ENCODE measurements at regions not wholly inside any gene's neighbourhood (a gene's known extent, or its start where the extent isn't known, plus 50 kb on each side); places are given as distances from the start of the nearest gene placed in this dataset.
"Not testable (repeated sequence)": the region's sequence is repeated elsewhere in the genome, so short reads cannot be mapped to it uniquely, and the experiment has no call there.

- Mint-ChIP-seq H3K27ac (no peak overlapping the region), H3K27me3 (no peaks in the 10 kb centered on the region), H3K4me1 (no peaks in the 10 kb centered on the region), H3K36me3 (no peaks in the 10 kb centered on the region), H3K4me3 (no peak overlapping the region), H3K9me3 (peaks cover 0 to 34% (median 9%) of the 10 kb centered on the region in 7 donors)
- no peak overlapping the region for H3K4me3 ChIP-seq (ENCODE audit: low read depth, low read length)
- no peaks in the 10 kb centered on the region for H3K36me3 ChIP-seq (ENCODE audit: control insufficient read depth, insufficient read depth, low read length)
- no peaks in the 10 kb centered on the region for H3K27me3 ChIP-seq (ENCODE audit: control insufficient read depth, insufficient read depth, low read length)
- peaks cover 3 to 6% of the 10 kb centered on the region in 2 experiments for H3K9me3 ChIP-seq (ENCODE audit: control insufficient read depth in 2 of 2, low read length in 2 of 2)
- DNase-seq = no peak
- H3K27ac ChIP-seq (ENCODE audit: insufficient read depth, low read length, poor library complexity, severe bottlenecking) = no peak overlapping the region
- H3K4me1 ChIP-seq (ENCODE audit: control insufficient read depth, insufficient read depth, low read length, poor library complexity, severe bottlenecking) = no peaks in the 10 kb centered on the region
- no peak for ATAC-seq (ENCODE audit: low read depth in 2 of 2)
Measured at GRCh38 chr9:24816006-24816405, 270.3 kb upstream of the IZUMO3 start.

- Mint-ChIP-seq H3K36me3 (no peaks in the 10 kb centered on the region), H3K27ac (no peak overlapping the region), H3K9me3 (peaks cover 1 to 28% (median 5%) of the 10 kb centered on the region in 7 donors), H3K4me3 (no peak overlapping the region), H3K4me1 (no peaks in the 10 kb centered on the region), H3K27me3 (no peaks in the 10 kb centered on the region)
- H3K27me3 ChIP-seq (ENCODE audit: control insufficient read depth, insufficient read depth, low read length) = no peaks in the 10 kb centered on the region
- peaks cover 0 to 9% of the 10 kb centered on the region in 2 experiments for H3K9me3 ChIP-seq (ENCODE audit: control insufficient read depth in 2 of 2, low read length in 2 of 2)
- no peaks in the 10 kb centered on the region for H3K36me3 ChIP-seq (ENCODE audit: control insufficient read depth, insufficient read depth, low read length)
- DNase-seq = no peak
- H3K4me1 ChIP-seq (ENCODE audit: control insufficient read depth, insufficient read depth, low read length, poor library complexity, severe bottlenecking) = no peaks in the 10 kb centered on the region
- H3K27ac ChIP-seq (ENCODE audit: insufficient read depth, low read length, poor library complexity, severe bottlenecking) = no peak overlapping the region
- no peak for ATAC-seq (ENCODE audit: low read depth in 2 of 2)
- H3K4me3 ChIP-seq (ENCODE audit: low read depth, low read length) = no peak overlapping the region
Measured at GRCh38 chr9:24801344-24801743, 255.6 kb upstream of the IZUMO3 start.

- Mint-ChIP-seq H3K9me3 (peaks cover 0 to 26% (median 13%) of the 10 kb centered on the region in 7 donors), H3K36me3 (no peaks in the 10 kb centered on the region), H3K27me3 (no peaks in the 10 kb centered on the region), H3K27ac (no peak overlapping the region), H3K4me1 (no peaks in the 10 kb centered on the region), H3K4me3 (no peak overlapping the region)
- no peak overlapping the region for H3K4me3 ChIP-seq (ENCODE audit: low read depth, low read length)
- H3K27me3 ChIP-seq (ENCODE audit: control insufficient read depth, insufficient read depth, low read length) = no peaks in the 10 kb centered on the region
- no peak overlapping the region for H3K27ac ChIP-seq (ENCODE audit: insufficient read depth, low read length, poor library complexity, severe bottlenecking)
- DNase-seq (no peak), ATAC-seq (ENCODE audit: low read depth in 2 of 2) (no peak)
- peaks cover 3 to 9% of the 10 kb centered on the region in 2 experiments for H3K9me3 ChIP-seq (ENCODE audit: control insufficient read depth in 2 of 2, low read length in 2 of 2)
- no peaks in the 10 kb centered on the region for H3K4me1 ChIP-seq (ENCODE audit: control insufficient read depth, insufficient read depth, low read length, poor library complexity, severe bottlenecking)
- H3K36me3 ChIP-seq (ENCODE audit: control insufficient read depth, insufficient read depth, low read length) = no peaks in the 10 kb centered on the region
Measured at GRCh38 chr9:24793787-24794186, 248.1 kb upstream of the IZUMO3 start.

- Mint-ChIP-seq H3K36me3 (no peaks in the 10 kb centered on the region), H3K27ac (no peak overlapping the region), H3K4me3 (no peak overlapping the region), H3K4me1 (no peaks in the 10 kb centered on the region), H3K9me3 (peaks cover 0 to 47% (median 12%) of the 10 kb centered on the region in 7 donors), H3K27me3 (no peaks in the 10 kb centered on the region)
- no peaks in the 10 kb centered on the region for H3K36me3 ChIP-seq (ENCODE audit: control insufficient read depth, insufficient read depth, low read length)
- H3K4me3 ChIP-seq (ENCODE audit: low read depth, low read length) = no peak overlapping the region
- no peak overlapping the region for H3K27ac ChIP-seq (ENCODE audit: insufficient read depth, low read length, poor library complexity, severe bottlenecking)
- DNase-seq (no peak), ATAC-seq (ENCODE audit: low read depth in 2 of 2) (no peak)
- H3K9me3 ChIP-seq (ENCODE audit: control insufficient read depth in 2 of 2, low read length in 2 of 2) = peaks cover 0 to 24% of the 10 kb centered on the region in 2 experiments
- no peaks in the 10 kb centered on the region for H3K4me1 ChIP-seq (ENCODE audit: control insufficient read depth, insufficient read depth, low read length, poor library complexity, severe bottlenecking)
- H3K27me3 ChIP-seq (ENCODE audit: control insufficient read depth, insufficient read depth, low read length) = no peaks in the 10 kb centered on the region
Measured at GRCh38 chr9:24776226-24776625, 230.5 kb upstream of the IZUMO3 start.

- H3K36me3 Mint-ChIP-seq; H3K4me3 ChIP-seq (ENCODE audit: low read depth, low read length); ATAC-seq (ENCODE audit: low read depth in 2 of 2); H3K4me3 Mint-ChIP-seq; H3K4me1 ChIP-seq (ENCODE audit: control insufficient read depth, insufficient read depth, low read length, poor library complexity, severe bottlenecking); H3K27ac Mint-ChIP-seq; H3K4me1 Mint-ChIP-seq; H3K27me3 ChIP-seq (ENCODE audit: control insufficient read depth, insufficient read depth, low read length); DNase-seq; H3K27ac ChIP-seq (ENCODE audit: insufficient read depth, low read length, poor library complexity, severe bottlenecking); H3K27me3 Mint-ChIP-seq; H3K36me3 ChIP-seq (ENCODE audit: control insufficient read depth, insufficient read depth, low read length): not testable (repeated sequence)
- H3K9me3 ChIP-seq (ENCODE audit: control insufficient read depth in 2 of 2, low read length in 2 of 2) = peaks cover 0 to 30% of the 10 kb centered on the region in 2 experiments
- H3K9me3 Mint-ChIP-seq = peaks cover 0 to 52% (median 11%) of the 10 kb centered on the region in 7 donors
Measured at GRCh38 chr9:24774199-24774598, 228.5 kb upstream of the IZUMO3 start.

- peaks cover 0 to 5% of the 10 kb centered on the region in 2 experiments for H3K9me3 ChIP-seq (ENCODE audit: control insufficient read depth in 2 of 2, low read length in 2 of 2)
- no peaks in the 10 kb centered on the region for H3K4me1 ChIP-seq (ENCODE audit: control insufficient read depth, insufficient read depth, low read length, poor library complexity, severe bottlenecking)
- H3K4me3 ChIP-seq (ENCODE audit: low read depth, low read length) = no peak overlapping the region
- Mint-ChIP-seq H3K27me3 (no peaks in the 10 kb centered on the region), H3K27ac (no peak overlapping the region), H3K36me3 (no peaks in the 10 kb centered on the region), H3K4me3 (no peak overlapping the region), H3K9me3 (peaks cover 2 to 53% (median 13%) of the 10 kb centered on the region in 7 donors), H3K4me1 (no peaks in the 10 kb centered on the region)
- H3K36me3 ChIP-seq (ENCODE audit: control insufficient read depth, insufficient read depth, low read length) = no peaks in the 10 kb centered on the region
- ATAC-seq (ENCODE audit: low read depth in 2 of 2) = no peak
- no peak overlapping the region for H3K27ac ChIP-seq (ENCODE audit: insufficient read depth, low read length, poor library complexity, severe bottlenecking)
- no peaks in the 10 kb centered on the region for H3K27me3 ChIP-seq (ENCODE audit: control insufficient read depth, insufficient read depth, low read length)
- no peak for DNase-seq
Measured at GRCh38 chr9:24766081-24766480, 220.4 kb upstream of the IZUMO3 start.

- H3K27ac ChIP-seq (ENCODE audit: insufficient read depth, low read length, poor library complexity, severe bottlenecking) = no peak overlapping the region
- H3K9me3 ChIP-seq (ENCODE audit: control insufficient read depth in 2 of 2, low read length in 2 of 2) = peaks cover 0 to under 1% of the 10 kb centered on the region in 2 experiments
- H3K27me3 ChIP-seq (ENCODE audit: control insufficient read depth, insufficient read depth, low read length) = no peaks in the 10 kb centered on the region
- H3K36me3 ChIP-seq (ENCODE audit: control insufficient read depth, insufficient read depth, low read length) = no peaks in the 10 kb centered on the region
- DNase-seq (no peak), ATAC-seq (ENCODE audit: low read depth in 2 of 2) (no peak)
- Mint-ChIP-seq H3K27ac (no peak overlapping the region), H3K27me3 (no peaks in the 10 kb centered on the region), H3K36me3 (no peaks in the 10 kb centered on the region), H3K4me3 (no peak overlapping the region), H3K4me1 (no peaks in the 10 kb centered on the region), H3K9me3 (peaks cover 4 to 57% (median 11%) of the 10 kb centered on the region in 7 donors)
- H3K4me1 ChIP-seq (ENCODE audit: control insufficient read depth, insufficient read depth, low read length, poor library complexity, severe bottlenecking) = no peaks in the 10 kb centered on the region
- H3K4me3 ChIP-seq (ENCODE audit: low read depth, low read length) = no peak overlapping the region
Measured at GRCh38 chr9:24765025-24765756, 219.5 kb upstream of the IZUMO3 start.

GRCh38 chr9:24738421-24738961 lies 192.8 kb upstream of the IZUMO3 start:
- H3K9me3 ChIP-seq (ENCODE audit: control insufficient read depth in 2 of 2, low read length in 2 of 2) = no peaks in the 10 kb centered on the region
- H3K27me3 Mint-ChIP-seq = no peaks in the 10 kb centered on the region
- no peaks in the 10 kb centered on the region for H3K36me3 ChIP-seq (ENCODE audit: control insufficient read depth, insufficient read depth, low read length)
- no peaks in the 10 kb centered on the region for H3K4me1 Mint-ChIP-seq
- ATAC-seq (ENCODE audit: low read depth in 2 of 2) = no peak
- no peaks in the 10 kb centered on the region for H3K4me1 ChIP-seq (ENCODE audit: control insufficient read depth, insufficient read depth, low read length, poor library complexity, severe bottlenecking)
- no peak overlapping the region for H3K27ac ChIP-seq (ENCODE audit: insufficient read depth, low read length, poor library complexity, severe bottlenecking)
- H3K4me3 Mint-ChIP-seq = no peak overlapping the region
- no peak overlapping the region for H3K27ac Mint-ChIP-seq
- no peak for DNase-seq
- H3K4me3 ChIP-seq (ENCODE audit: low read depth, low read length) = no peak overlapping the region
- no peaks in the 10 kb centered on the region for H3K27me3 ChIP-seq (ENCODE audit: control insufficient read depth, insufficient read depth, low read length)
- H3K36me3 Mint-ChIP-seq = no peaks in the 10 kb centered on the region
- peaks cover 3 to 25% (median 9%) of the 10 kb centered on the region in 7 donors for H3K9me3 Mint-ChIP-seq
